ENCODE measurements at regions not wholly inside any gene's neighbourhood (a gene's known extent, or its start where the extent isn't known, plus 50 kb on each side); places are given as distances from the start of the nearest gene placed in this dataset.
A peak's percentile ranks its signal among the peaks of the same experiment; 100 is the strongest.

DNA sequence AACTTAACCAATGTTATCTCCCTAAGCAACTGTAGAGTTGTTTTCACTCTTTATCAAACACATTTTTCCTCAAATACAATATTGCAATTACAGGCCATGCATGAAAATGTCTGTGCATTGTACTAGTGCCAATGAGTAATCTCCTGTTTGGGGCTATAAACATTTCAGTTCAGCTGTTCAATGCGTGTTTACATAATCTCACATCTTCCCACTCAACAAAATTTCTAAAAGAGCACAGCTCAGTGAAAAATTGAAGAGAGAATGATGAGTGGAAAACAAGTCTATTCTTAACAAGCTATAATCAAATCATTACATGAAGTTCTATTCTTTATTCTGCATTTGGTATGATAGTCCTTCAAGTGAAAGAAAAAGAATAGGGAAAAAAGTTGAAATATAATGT, 780.5 kb upstream of the CDH9 start:
- no peak overlapping the region for H3K27ac ChIP-seq (ENCODE audit: insufficient read depth, low read depth, low read length)
- no peak for TF ChIP-seq POLR2A (IDR thresholded peaks at IDR 0.05; ENCODE audit: low read depth, low read length)
- TF ChIP-seq POLR2AphosphoS5 (IDR thresholded peaks at IDR 0.05; ENCODE audit: insufficient read depth, low read depth, low read length), result no peak
- peak; percentile 39 for TF ChIP-seq FOS (IDR thresholded peaks at IDR 0.05; ENCODE audit: borderline replicate concordance, insufficient read depth, low read length)
- intact Hi-C loops (cut with micrococcal nuclease) (loop anchor here (1.0 kb wide), 1 partner anchor 9 kb away; no protein-coding TSS in a partner anchor), dilution Hi-C loops (cut with MboI; ENCODE audit: extremely low pct_ligation_motif_present, low sequenced_read_pairs) (no loop called here)
- no peak overlapping the region for H3K9ac ChIP-seq (replicated peaks; ENCODE audit: extremely low read depth, insufficient read depth, low read length)
- no peaks in the 10 kb centered on the region for H3K36me3 ChIP-seq (ENCODE audit: control insufficient read depth in 2 of 2, extremely low read depth in 1 of 2, insufficient read depth in 2 of 2, low read length in 2 of 2)
- CTCF ChIA-PET, result no interaction called here
- H3K9me1 ChIP-seq (replicated peaks; ENCODE audit: control insufficient read depth, extremely low read depth, insufficient read depth, low read length), result no peaks in the 10 kb centered on the region
- BruUV-seq (replicated peaks), result no TSS peak
- H3K9me3 ChIP-seq (replicated peaks; ENCODE audit: control insufficient read depth, insufficient read depth, low read length), result peaks cover 2% of the 10 kb centered on the region
- no peak overlapping the region for H2AFZ ChIP-seq (ENCODE audit: low read depth, low read length)
- no peaks in the 10 kb centered on the region for H4K20me1 ChIP-seq (replicated peaks; ENCODE audit: control insufficient read depth, extremely low read depth, insufficient read depth, low read length)
- H3K27me3 ChIP-seq (ENCODE audit: control insufficient read depth in 2 of 2, insufficient read depth in 2 of 2, low read length in 2 of 2), result no peaks in the 10 kb centered on the region
- no peak for FAIRE-seq
- DNase-seq (ENCODE audit: low read depth, low spot score), result peak; percentile 50
- H3K4me2 ChIP-seq (ENCODE audit: insufficient read depth, low read length), result no peak overlapping the region
- no peaks in the 10 kb centered on the region for H3K79me2 ChIP-seq (ENCODE audit: control insufficient read depth, insufficient read depth, low read length)
- H3K4me1 ChIP-seq (ENCODE audit: control insufficient read depth, extremely low read depth, insufficient read depth, low read length), result no peaks in the 10 kb centered on the region
- H3K4me3 ChIP-seq (replicated peaks in 1 of 3; ENCODE audit: insufficient read depth in 1 of 3, low read depth in 1 of 3, low read length in 3 of 3), result no peak overlapping the region
- POLR2A ChIA-PET, result no interaction called here

DNA sequence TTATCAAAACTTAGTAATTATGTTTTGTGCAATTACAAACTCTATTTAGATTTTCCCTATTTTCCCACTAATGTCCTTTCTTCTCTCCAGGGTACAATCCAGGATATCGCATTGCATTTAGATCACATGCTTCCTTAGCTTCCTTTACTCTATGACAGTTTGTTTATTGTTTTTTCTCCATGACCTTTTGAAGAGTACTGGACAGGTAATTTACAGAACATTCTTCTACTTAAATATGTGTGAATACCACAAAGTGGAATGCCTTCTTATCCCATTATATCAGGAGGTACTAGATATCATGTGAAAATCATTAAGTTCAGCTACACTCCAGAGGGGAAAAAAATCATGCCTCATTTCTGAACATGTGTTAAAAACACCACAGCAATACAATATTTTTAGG, 776.6 kb upstream of the CDH9 start:
- intact Hi-C loops (cut with micrococcal nuclease), result no loop called here
- Histone ChIP-seq H4K20me1 (replicated peaks; ENCODE audit: control insufficient read depth, extremely low read depth, insufficient read depth, low read length) (no peaks in the 10 kb centered on the region), H3K9me1 (replicated peaks; ENCODE audit: control insufficient read depth, extremely low read depth, insufficient read depth, low read length) (no peaks in the 10 kb centered on the region), H3K4me3 (replicated peaks in 1 of 3; ENCODE audit: insufficient read depth in 1 of 3, low read depth in 1 of 3, low read length in 3 of 3) (no peak overlapping the region), H2AFZ (ENCODE audit: low read depth, low read length) (no peak overlapping the region), H3K79me2 (ENCODE audit: control insufficient read depth, insufficient read depth, low read length) (no peaks in the 10 kb centered on the region), H3K36me3 (ENCODE audit: control insufficient read depth in 2 of 2, extremely low read depth in 1 of 2, insufficient read depth in 2 of 2, low read length in 2 of 2) (no peaks in the 10 kb centered on the region), H3K4me1 (ENCODE audit: control insufficient read depth, extremely low read depth, insufficient read depth, low read length) (peaks cover 7% of the 10 kb centered on the region), H3K9me3 (replicated peaks; ENCODE audit: control insufficient read depth, insufficient read depth, low read length) (no peaks in the 10 kb centered on the region), H3K27ac (ENCODE audit: insufficient read depth, low read depth, low read length) (no peak overlapping the region), H3K27me3 (ENCODE audit: control insufficient read depth in 2 of 2, insufficient read depth in 2 of 2, low read length in 2 of 2) (no peaks in the 10 kb centered on the region), H3K9ac (replicated peaks; ENCODE audit: extremely low read depth, insufficient read depth, low read length) (no peak overlapping the region), H3K4me2 (ENCODE audit: insufficient read depth, low read length) (no peak overlapping the region)
- dilution Hi-C loops (cut with MboI; ENCODE audit: extremely low pct_ligation_motif_present, low sequenced_read_pairs), result no loop called here
- DNase-seq (ENCODE audit: low read depth, low spot score) (no peak), FAIRE-seq (no peak)
- no peak for TF ChIP-seq EZH2 (IDR thresholded peaks at IDR 0.05; ENCODE audit: borderline replicate concordance, low read depth, low read length, severe bottlenecking)
- no peak for TF ChIP-seq GATA2 (IDR thresholded peaks at IDR 0.05; ENCODE audit: insufficient read depth, insufficient read length, low read depth, low read length)
- TF ChIP-seq, protein P1, sequence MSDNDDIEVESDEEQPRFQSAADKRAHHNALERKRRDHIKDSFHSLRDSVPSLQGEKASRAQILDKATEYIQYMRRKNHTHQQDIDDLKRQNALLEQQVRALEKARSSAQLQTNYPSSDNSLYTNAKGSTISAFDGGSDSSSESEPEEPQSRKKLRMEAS (IDR thresholded peaks at IDR 0.05; ENCODE audit: insufficient read depth, insufficient read length), result no peak
- TF ChIP-seq, protein P2, sequence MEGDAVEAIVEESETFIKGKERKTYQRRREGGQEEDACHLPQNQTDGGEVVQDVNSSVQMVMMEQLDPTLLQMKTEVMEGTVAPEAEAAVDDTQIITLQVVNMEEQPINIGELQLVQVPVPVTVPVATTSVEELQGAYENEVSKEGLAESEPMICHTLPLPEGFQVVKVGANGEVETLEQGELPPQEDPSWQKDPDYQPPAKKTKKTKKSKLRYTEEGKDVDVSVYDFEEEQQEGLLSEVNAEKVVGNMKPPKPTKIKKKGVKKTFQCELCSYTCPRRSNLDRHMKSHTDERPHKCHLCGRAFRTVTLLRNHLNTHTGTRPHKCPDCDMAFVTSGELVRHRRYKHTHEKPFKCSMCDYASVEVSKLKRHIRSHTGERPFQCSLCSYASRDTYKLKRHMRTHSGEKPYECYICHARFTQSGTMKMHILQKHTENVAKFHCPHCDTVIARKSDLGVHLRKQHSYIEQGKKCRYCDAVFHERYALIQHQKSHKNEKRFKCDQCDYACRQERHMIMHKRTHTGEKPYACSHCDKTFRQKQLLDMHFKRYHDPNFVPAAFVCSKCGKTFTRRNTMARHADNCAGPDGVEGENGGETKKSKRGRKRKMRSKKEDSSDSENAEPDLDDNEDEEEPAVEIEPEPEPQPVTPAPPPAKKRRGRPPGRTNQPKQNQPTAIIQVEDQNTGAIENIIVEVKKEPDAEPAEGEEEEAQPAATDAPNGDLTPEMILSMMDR (IDR thresholded peaks at IDR 0.05; ENCODE audit: extremely low read depth in 1 of 2, insufficient read depth in 1 of 2, low read depth in 1 of 2, low read length in 2 of 2), result no peak
- TF ChIP-seq FOS (IDR thresholded peaks at IDR 0.05; ENCODE audit: borderline replicate concordance, insufficient read depth, low read length), result no peak
- TF ChIP-seq MYC (IDR thresholded peaks at IDR 0.05; ENCODE audit: low read depth, low read length), result no peak
- TF ChIP-seq JUN (IDR thresholded peaks at IDR 0.05; ENCODE audit: borderline replicate concordance, insufficient read depth, insufficient read length, low read depth), result no peak
- TF ChIP-seq POLR2AphosphoS5 (IDR thresholded peaks at IDR 0.05; ENCODE audit: insufficient read depth, low read depth, low read length), result no peak
- no peak for TF ChIP-seq POLR2A (IDR thresholded peaks at IDR 0.05; ENCODE audit: low read depth, low read length)
- BruUV-seq (replicated peaks), result no TSS peak
- POLR2A ChIA-PET, result no interaction called here
- CTCF ChIA-PET, result no interaction called here

Data from endothelial cell of umbilical vein (primary cell).